ENCODE measurements at regions not wholly inside any gene's neighbourhood (a gene's known extent, or its start where the extent isn't known, plus 50 kb on each side); places are given as distances from the start of the nearest gene placed in this dataset.

DNA sequence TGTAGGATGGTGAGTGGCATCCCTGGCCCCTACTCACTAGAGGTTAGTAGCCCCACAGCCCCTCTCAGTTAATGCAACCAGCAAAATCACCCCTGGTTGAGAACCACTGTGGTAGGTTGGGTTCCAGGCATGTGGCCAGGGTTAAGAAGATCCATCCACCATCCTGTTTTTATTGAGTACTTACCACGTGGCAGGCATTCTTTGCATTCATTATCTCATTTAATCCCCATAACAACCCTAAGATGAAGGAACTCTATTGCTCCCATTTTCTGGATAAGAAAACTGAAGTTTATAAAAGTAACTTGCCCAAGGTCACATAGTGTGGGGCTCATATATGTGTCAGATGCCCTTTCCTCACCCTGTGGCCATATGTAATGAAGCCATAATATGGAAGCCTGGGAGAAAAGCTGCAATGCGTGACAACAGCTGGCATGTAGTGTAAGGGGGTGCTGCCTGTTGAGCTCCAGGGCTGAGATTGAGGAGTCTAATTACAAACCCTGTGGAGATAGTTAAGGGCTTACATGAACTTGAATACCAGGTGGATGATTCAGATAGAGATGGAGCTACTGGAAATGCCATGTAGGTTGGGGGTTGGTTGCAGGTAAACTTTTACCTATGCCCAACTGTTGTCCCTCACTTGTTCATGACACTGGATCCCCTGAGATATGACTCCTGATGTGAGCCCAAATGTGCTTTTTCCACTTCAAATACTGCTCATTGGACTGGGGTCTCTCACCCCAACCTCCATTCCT, 100.2 kb upstream of the PGRMC2 start:
- TF ChIP-seq CTCF (IDR thresholded peaks at IDR 0.05), result no peak
- no peak for TF ChIP-seq POLR2A (IDR thresholded peaks at IDR 0.05)
- no peak for TF ChIP-seq POLR2AphosphoS5 (IDR thresholded peaks at IDR 0.05)
- TF ChIP-seq EP300 (IDR thresholded peaks at IDR 0.05), result no peak

Measured in upper lobe of left lung (tissue), 4 donors.